ENCODE measurements at regions not wholly inside any gene's neighbourhood (a gene's known extent, or its start where the extent isn't known, plus 50 kb on each side); places are given as distances from the start of the nearest gene placed in this dataset.

GRCh38 chr4:20333141-20333715 is 81.5 kb downstream of the SLIT2 start:
- POLR2A ChIA-PET (ENCODE audit: unreplicated experiment): no interaction called here

GRCh38 chr4:20337261-20337664 is 85.6 kb downstream of the SLIT2 start:
- DNase-seq (no peak), ATAC-seq (no peak)
- peaks cover 28% of the 10 kb centered on the region for H3K79me2 ChIP-seq (ENCODE audit: low read length)
- intact Hi-C loops (cut with micrococcal nuclease): no loop called here
- no peaks in the 10 kb centered on the region for H3K36me3 ChIP-seq (ENCODE audit: low read depth, low read length)
- no peak overlapping the region for H2AFZ ChIP-seq (ENCODE audit: low read length)
- no peak overlapping the region for H3K27ac ChIP-seq (ENCODE audit: low read length)
- TF ChIP-seq CTCF (conservative IDR thresholded peaks at IDR 0.05; ENCODE audit: low read depth, low read length) (no peak), EZH2 (IDR thresholded peaks at IDR 0.05; ENCODE audit: low read length, unreplicated experiment) (no peak), EZH2phosphoT487 (IDR thresholded peaks at IDR 0.05; ENCODE audit: borderline replicate concordance, low read length) (no peak)
- no peaks in the 10 kb centered on the region for H4K20me1 ChIP-seq (ENCODE audit: low read length)
- no peak overlapping the region for H3K4me2 ChIP-seq (ENCODE audit: low read length)
- ChIA-PET POLR2A (ENCODE audit: unreplicated experiment) (no interaction called here), CTCF (no interaction called here)
- no peak overlapping the region for H3K4me3 ChIP-seq (ENCODE audit: low read length)
- no peaks in the 10 kb centered on the region for H3K9me3 ChIP-seq (ENCODE audit: low read length)
- H3F3A ChIP-seq (ENCODE audit: low read length, unreplicated experiment): no peaks in the 10 kb centered on the region
- BruUV-seq (replicated peaks): no TSS peak
- H3K27me3 ChIP-seq (ENCODE audit: low read length): no peaks in the 10 kb centered on the region
- H3K4me1 ChIP-seq (ENCODE audit: insufficient read depth, low read length): no peaks in the 10 kb centered on the region
- H3K9ac ChIP-seq (ENCODE audit: low read length): no peak overlapping the region
- no peaks in the 10 kb centered on the region for H3K9me2 ChIP-seq (replicated peaks; ENCODE audit: low read length)

More at GRCh38 chr4:20333141-20333715, 81.5 kb downstream of the SLIT2 start:
- no peaks in the 10 kb centered on the region for H3K9me3 ChIP-seq (ENCODE audit: low read length)
- no peaks in the 10 kb centered on the region for H3K27me3 ChIP-seq (ENCODE audit: low read length)
- intact Hi-C loops (cut with micrococcal nuclease): no loop called here
- no peaks in the 10 kb centered on the region for H3F3A ChIP-seq (ENCODE audit: low read length, unreplicated experiment)
- H3K4me1 ChIP-seq (ENCODE audit: insufficient read depth, low read length): no peaks in the 10 kb centered on the region
- H3K4me3 ChIP-seq (ENCODE audit: low read length): no peak overlapping the region
- H3K36me3 ChIP-seq (ENCODE audit: low read depth, low read length): no peaks in the 10 kb centered on the region
- no peak for ATAC-seq
- no peak overlapping the region for H3K27ac ChIP-seq (ENCODE audit: low read length)
- CTCF ChIA-PET: no interaction called here
- H4K20me1 ChIP-seq (ENCODE audit: low read length): no peaks in the 10 kb centered on the region
- no TSS peak for BruUV-seq (replicated peaks)
- H2AFZ ChIP-seq (ENCODE audit: low read length): no peak overlapping the region
- TF ChIP-seq EZH2 (IDR thresholded peaks at IDR 0.05; ENCODE audit: low read length, unreplicated experiment) (no peak), EZH2phosphoT487 (IDR thresholded peaks at IDR 0.05; ENCODE audit: borderline replicate concordance, low read length) (no peak), CTCF (conservative IDR thresholded peaks at IDR 0.05; ENCODE audit: low read depth, low read length) (no peak)
- H3K4me2 ChIP-seq (ENCODE audit: low read length): no peak overlapping the region
- DNase-seq: no peak
- no peak overlapping the region for H3K9ac ChIP-seq (ENCODE audit: low read length)
- no peaks in the 10 kb centered on the region for H3K9me2 ChIP-seq (replicated peaks; ENCODE audit: low read length)
- H3K79me2 ChIP-seq (ENCODE audit: low read length): peaks cover 45% of the 10 kb centered on the region

GRCh38 chr4:20338841-20339240 is 87.1 kb downstream of the SLIT2 start:
- Histone ChIP-seq H3K4me1 (ENCODE audit: insufficient read depth, low read length) (no peaks in the 10 kb centered on the region), H3K9ac (ENCODE audit: low read length) (no peak overlapping the region), H3K9me2 (replicated peaks; ENCODE audit: low read length) (no peaks in the 10 kb centered on the region), H3K79me2 (ENCODE audit: low read length) (peaks cover 26% of the 10 kb centered on the region), H3F3A (ENCODE audit: low read length, unreplicated experiment) (no peaks in the 10 kb centered on the region), H3K27me3 (ENCODE audit: low read length) (no peaks in the 10 kb centered on the region), H3K4me2 (ENCODE audit: low read length) (no peak overlapping the region), H3K36me3 (ENCODE audit: low read depth, low read length) (no peaks in the 10 kb centered on the region), H2AFZ (ENCODE audit: low read length) (no peak overlapping the region), H4K20me1 (ENCODE audit: low read length) (no peaks in the 10 kb centered on the region), H3K4me3 (ENCODE audit: low read length) (no peak overlapping the region), H3K9me3 (ENCODE audit: low read length) (no peaks in the 10 kb centered on the region), H3K27ac (ENCODE audit: low read length) (no peak overlapping the region)
- ChIA-PET CTCF (no interaction called here), POLR2A (ENCODE audit: unreplicated experiment) (no interaction called here)
- no peak for ATAC-seq
- intact Hi-C loops (cut with micrococcal nuclease): no loop called here
- no TSS peak for BruUV-seq (replicated peaks)
- no peak for TF ChIP-seq EZH2phosphoT487 (IDR thresholded peaks at IDR 0.05; ENCODE audit: borderline replicate concordance, low read length)
- DNase-seq: no peak
